Dendritic cell treated with granulocyte-macrophage colony-stimulating factor and Interleukin-4, amounts not matched to agents 40 ng/mL and 50 ng/mL, for 4 days (primary cell): ENCODE measurements at regions not wholly inside any gene's neighbourhood (a gene's known extent, or its start where the extent isn't known, plus 50 kb on each side); places are given as distances from the start of the nearest gene placed in this dataset.
"Not testable (repeated sequence)": the region's sequence is repeated elsewhere in the genome, so short reads cannot be mapped to it uniquely, and the experiment has no call there.

Source experiments
- H3K27ac Mint-ChIP-seq: one replicate; pipeline ENCODE4 v1.8.0; 2022; ENCODE audit warnings: mild to moderate bottlenecking, mixed read lengths
- H3K27me3 Mint-ChIP-seq: one replicate; pipeline ENCODE4 v1.8.0; 2022; ENCODE audit warnings: mild to moderate bottlenecking, mixed read lengths
- H3K36me3 Mint-ChIP-seq: one replicate; pipeline ENCODE4 v1.8.0; 2022; ENCODE audit warnings: low read depth, mixed read lengths
- H3K4me1 Mint-ChIP-seq: one replicate; pipeline ENCODE4 v1.8.0; 2022; ENCODE audit warnings: low read depth, mixed read lengths
- H3K4me3 Mint-ChIP-seq: one replicate; pipeline ENCODE4 v1.8.0; 2022; ENCODE audit warnings: mild to moderate bottlenecking, moderate library complexity, mixed read lengths
- H3K9me3 Mint-ChIP-seq: one replicate; pipeline ENCODE4 v1.8.0; 2022; ENCODE audit warnings: mixed read lengths
- intact Hi-C: fragments of 100-400 bp; cut with micrococcal nuclease; formaldehyde crosslinking; loops from one replicate; pipeline ENCODE4 v1.15.0; 2022

DNA sequence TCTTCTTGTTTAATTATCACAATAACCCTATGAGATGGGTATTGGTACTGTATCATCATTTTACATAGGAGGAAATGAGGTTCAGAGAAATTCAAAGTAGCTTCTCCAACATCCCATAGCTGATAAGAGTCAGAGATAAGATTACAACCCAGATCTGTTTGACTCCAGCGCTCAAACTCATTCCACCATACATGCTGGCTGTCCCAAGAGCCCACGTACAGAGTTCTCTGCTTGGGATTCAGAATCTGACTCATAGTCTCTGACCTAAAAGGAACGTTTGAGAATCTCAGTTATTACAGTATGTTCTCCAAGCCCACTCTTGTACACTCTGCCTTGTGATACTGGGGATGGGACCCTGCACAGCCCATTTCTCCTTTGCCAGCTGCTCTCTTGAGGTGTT lies 90.2 kb downstream of the TMEM215 start:
- Mint-ChIP-seq H3K27me3 (peaks cover 52% of the 10 kb centered on the region), H3K4me1 (no peaks in the 10 kb centered on the region), H3K4me3 (no peak overlapping the region), H3K9me3 (no peaks in the 10 kb centered on the region), H3K36me3 (no peaks in the 10 kb centered on the region), H3K27ac (no peak overlapping the region)
- intact Hi-C loops, result no loop called here

GRCh38 chr9:32875242-32875641 lies 91.9 kb downstream of the TMEM215 start:
- H3K27me3 Mint-ChIP-seq, result peaks cover 50% of the 10 kb centered on the region
- no peaks in the 10 kb centered on the region for H3K9me3 Mint-ChIP-seq
- intact Hi-C loops, result no loop called here

GRCh38 chr9:32875748-32876147 lies 92.4 kb downstream of the TMEM215 start:
- Mint-ChIP-seq H3K36me3 (no peaks in the 10 kb centered on the region), H3K9me3 (no peaks in the 10 kb centered on the region), H3K27me3 (peaks cover 50% of the 10 kb centered on the region), H3K27ac (no peak overlapping the region), H3K4me1 (no peaks in the 10 kb centered on the region), H3K4me3 (no peak overlapping the region)
- intact Hi-C loops, result no loop called here

More at GRCh38 chr9:32875242-32875641, 91.9 kb downstream of the TMEM215 start:
- no peaks in the 10 kb centered on the region for H3K36me3 Mint-ChIP-seq
- no peak overlapping the region for H3K27ac Mint-ChIP-seq
- H3K4me3 Mint-ChIP-seq, result no peak overlapping the region
- no peaks in the 10 kb centered on the region for H3K4me1 Mint-ChIP-seq

DNA sequence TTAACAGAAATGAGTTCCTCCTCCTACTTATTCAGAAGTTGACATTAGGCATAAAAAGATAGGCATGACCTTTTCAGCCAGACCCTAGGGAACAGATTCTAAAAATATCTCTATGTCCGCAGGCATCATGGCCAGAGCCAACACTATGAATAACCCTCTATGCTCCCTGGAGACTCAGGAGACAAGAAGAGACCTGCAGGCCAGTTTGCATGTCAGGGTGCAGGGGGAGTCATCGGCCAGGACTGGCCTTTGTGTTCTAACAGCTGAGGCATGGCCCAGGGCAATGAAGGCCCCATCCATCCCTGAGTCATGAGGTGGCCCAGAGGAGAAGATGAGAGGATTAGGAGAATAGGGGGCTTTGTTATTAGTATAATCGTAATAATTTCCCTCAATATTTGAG lies 93.8 kb downstream of the TMEM215 start:
- peaks cover 55% of the 10 kb centered on the region for H3K27me3 Mint-ChIP-seq
- no peak overlapping the region for H3K27ac Mint-ChIP-seq
- no peak overlapping the region for H3K4me3 Mint-ChIP-seq
- H3K9me3 Mint-ChIP-seq, result no peaks in the 10 kb centered on the region
- H3K4me1 Mint-ChIP-seq, result no peaks in the 10 kb centered on the region
- H3K36me3 Mint-ChIP-seq, result no peaks in the 10 kb centered on the region
- intact Hi-C loops, result no loop called here

DNA sequence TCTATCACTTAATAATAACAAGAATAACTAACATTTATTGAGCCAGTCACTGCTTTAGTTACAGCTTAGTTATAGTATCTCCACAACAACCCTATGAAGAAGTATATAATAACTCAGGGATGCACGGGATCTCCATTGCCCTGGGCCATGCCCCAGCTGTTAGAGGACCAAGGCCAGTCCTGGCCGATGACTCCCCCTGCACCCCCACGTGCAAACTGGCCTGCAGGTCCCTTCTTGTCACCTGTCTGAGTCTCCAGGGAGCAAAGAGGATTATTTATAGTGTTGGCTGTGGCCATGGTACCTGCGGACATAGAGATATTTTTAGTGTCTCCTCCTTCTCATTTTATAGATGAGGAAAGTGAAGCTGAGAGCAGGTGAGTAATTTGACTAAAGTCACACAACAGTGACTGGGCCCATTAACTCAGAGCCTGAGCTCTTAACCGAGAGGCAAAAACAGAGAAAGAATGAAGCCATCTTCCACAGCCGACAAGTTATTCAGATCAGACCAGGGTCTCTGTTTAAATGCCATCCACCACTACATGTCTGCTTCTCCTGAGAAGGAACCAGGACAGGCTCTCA lies 94.4 kb downstream of the TMEM215 start:
- Mint-ChIP-seq H3K4me3 (no peak overlapping the region), H3K9me3 (no peaks in the 10 kb centered on the region), H3K4me1 (no peaks in the 10 kb centered on the region), H3K27ac (no peak overlapping the region), H3K36me3 (no peaks in the 10 kb centered on the region), H3K27me3 (peaks cover 52% of the 10 kb centered on the region)
- intact Hi-C loops, result no loop called here

GRCh38 chr9:32879335-32879734 lies 96.0 kb downstream of the TMEM215 start:
- intact Hi-C loops, result no loop called here
- no peaks in the 10 kb centered on the region for H3K36me3 Mint-ChIP-seq
- H3K9me3 Mint-ChIP-seq, result no peaks in the 10 kb centered on the region
- H3K4me3 Mint-ChIP-seq, result no peak overlapping the region
- peaks cover 47% of the 10 kb centered on the region for H3K27me3 Mint-ChIP-seq
- no peak overlapping the region for H3K27ac Mint-ChIP-seq
- H3K4me1 Mint-ChIP-seq, result no peaks in the 10 kb centered on the region

GRCh38 chr9:32881948-32882347 lies 98.6 kb downstream of the TMEM215 start:
- Mint-ChIP-seq H3K36me3 (no peaks in the 10 kb centered on the region), H3K27me3 (peaks cover 52% of the 10 kb centered on the region), H3K27ac (no peak overlapping the region), H3K9me3 (no peaks in the 10 kb centered on the region), H3K4me3 (no peak overlapping the region), H3K4me1 (no peaks in the 10 kb centered on the region)
- intact Hi-C loops, result no loop called here

DNA sequence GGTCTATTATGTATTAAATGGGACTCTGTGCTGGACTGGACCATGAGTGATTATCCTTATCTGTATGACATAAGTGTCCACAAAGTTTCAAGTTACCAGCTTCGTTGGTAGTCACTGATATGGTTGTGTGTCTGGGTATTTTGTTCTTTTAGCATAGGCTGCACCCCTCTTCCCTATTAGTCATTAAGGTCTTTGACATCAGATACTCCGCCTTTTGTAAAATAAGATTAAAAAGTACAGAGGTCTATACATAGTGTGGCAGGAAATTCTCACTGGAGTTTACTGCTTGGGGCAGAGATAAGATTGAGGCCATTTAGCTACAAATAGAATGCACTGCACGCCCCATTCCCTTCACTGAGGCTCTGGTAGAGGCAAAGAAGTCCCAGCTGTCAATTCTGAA lies 99.4 kb downstream of the TMEM215 start:
- no peaks in the 10 kb centered on the region for H3K4me1 Mint-ChIP-seq
- peaks cover 57% of the 10 kb centered on the region for H3K27me3 Mint-ChIP-seq
- intact Hi-C loops, result no loop called here
- no peak overlapping the region for H3K27ac Mint-ChIP-seq
- no peak overlapping the region for H3K4me3 Mint-ChIP-seq
- H3K36me3 Mint-ChIP-seq, result no peaks in the 10 kb centered on the region
- no peaks in the 10 kb centered on the region for H3K9me3 Mint-ChIP-seq

GRCh38 chr9:32884482-32884881 lies 101.1 kb downstream of the TMEM215 start:
- no peaks in the 10 kb centered on the region for H3K36me3 Mint-ChIP-seq
- no peak overlapping the region for H3K4me3 Mint-ChIP-seq
- intact Hi-C loops, result no loop called here
- no peak overlapping the region for H3K27ac Mint-ChIP-seq
- H3K9me3 Mint-ChIP-seq, result no peaks in the 10 kb centered on the region
- H3K27me3 Mint-ChIP-seq, result peaks cover 59% of the 10 kb centered on the region
- no peaks in the 10 kb centered on the region for H3K4me1 Mint-ChIP-seq

GRCh38 chr9:32886021-32886420 lies 102.7 kb downstream of the TMEM215 start:
- H3K4me3 Mint-ChIP-seq, result no peak overlapping the region
- no peak overlapping the region for H3K27ac Mint-ChIP-seq
- no peaks in the 10 kb centered on the region for H3K9me3 Mint-ChIP-seq
- H3K27me3 Mint-ChIP-seq, result peaks cover 64% of the 10 kb centered on the region
- no peaks in the 10 kb centered on the region for H3K36me3 Mint-ChIP-seq
- intact Hi-C loops, result no loop called here
- no peaks in the 10 kb centered on the region for H3K4me1 Mint-ChIP-seq

DNA sequence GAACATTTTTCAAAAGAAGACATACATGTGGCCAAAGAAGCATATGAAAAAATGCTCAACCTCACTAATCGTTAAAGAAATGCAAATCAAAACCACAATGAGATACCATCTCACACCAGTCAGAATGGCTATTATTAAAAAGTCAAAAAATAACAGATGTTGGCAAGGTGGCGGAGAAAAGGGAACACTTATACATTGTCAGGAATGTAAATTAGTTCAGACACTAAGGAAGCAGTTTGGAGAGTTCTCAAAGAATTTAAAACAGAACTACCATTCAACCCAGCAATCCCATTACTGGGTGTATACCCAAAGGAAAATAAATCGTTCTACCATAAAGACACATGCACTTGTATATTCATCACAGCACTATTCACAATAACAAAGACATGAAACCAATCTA lies 106.9 kb downstream of the APTX start:
- intact Hi-C loops, H3K36me3 Mint-ChIP-seq, H3K4me3 Mint-ChIP-seq, H3K9me3 Mint-ChIP-seq, H3K4me1 Mint-ChIP-seq, H3K27ac Mint-ChIP-seq: not testable (repeated sequence)
- peaks cover 62% of the 10 kb centered on the region for H3K27me3 Mint-ChIP-seq

GRCh38 chr9:32899181-32899580 lies 102.2 kb downstream of the APTX start:
- Mint-ChIP-seq H3K36me3 (no peaks in the 10 kb centered on the region), H3K27ac (no peak overlapping the region), H3K4me3 (no peak overlapping the region), H3K9me3 (no peaks in the 10 kb centered on the region), H3K27me3 (peaks cover 69% of the 10 kb centered on the region), H3K4me1 (peaks cover 10% of the 10 kb centered on the region)
- intact Hi-C loops, result no loop called here

DNA sequence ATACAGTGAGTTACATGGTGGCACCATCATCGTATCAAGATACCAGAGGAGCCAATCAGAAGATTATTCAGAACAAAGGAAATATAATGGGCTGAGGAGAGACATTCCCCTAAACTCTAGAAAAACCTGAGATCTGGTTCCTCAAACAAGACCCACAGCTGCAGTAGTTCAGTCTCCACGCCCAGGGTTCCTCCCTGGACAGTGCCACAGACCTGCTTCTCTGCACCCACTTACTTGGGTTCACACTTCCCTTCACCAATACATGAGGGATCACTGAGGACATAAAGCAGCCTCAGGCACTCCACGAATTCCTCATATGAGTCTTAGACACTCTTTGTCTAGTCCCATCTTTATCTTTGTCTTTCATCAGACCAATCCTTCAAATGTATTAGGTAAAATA lies 101.7 kb downstream of the APTX start:
- Mint-ChIP-seq H3K27ac (no peak overlapping the region), H3K27me3 (peaks cover 69% of the 10 kb centered on the region), H3K9me3 (no peaks in the 10 kb centered on the region), H3K36me3 (no peaks in the 10 kb centered on the region), H3K4me3 (no peak overlapping the region), H3K4me1 (peaks cover 10% of the 10 kb centered on the region)
- intact Hi-C loops, result no loop called here

GRCh38 chr9:32906213-32906612 lies 95.2 kb downstream of the APTX start:
- no peak overlapping the region for H3K27ac Mint-ChIP-seq

DNA sequence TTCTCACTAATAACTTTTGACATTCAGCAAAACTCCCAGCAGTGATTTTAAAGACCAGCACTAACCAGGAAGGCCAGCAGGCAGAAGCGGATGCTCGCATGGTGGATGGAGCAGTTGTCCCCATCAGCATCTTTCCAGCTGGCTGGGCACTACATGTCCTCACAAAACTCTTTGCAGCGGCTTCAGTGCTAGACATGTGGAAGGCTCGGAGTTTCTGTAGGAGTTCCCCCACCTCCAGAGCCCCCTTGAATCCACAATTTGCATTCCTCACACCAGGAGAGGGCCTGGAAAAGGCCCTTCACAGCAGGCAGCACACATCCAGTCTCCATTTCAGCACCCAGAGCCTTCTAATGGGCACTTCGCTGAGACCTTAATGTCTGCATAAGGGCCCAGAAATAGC lies 85.6 kb downstream of the APTX start:
- Mint-ChIP-seq H3K27me3 (peaks cover 54% of the 10 kb centered on the region), H3K4me3 (no peak overlapping the region), H3K9me3 (no peaks in the 10 kb centered on the region), H3K36me3 (no peaks in the 10 kb centered on the region), H3K27ac (no peak overlapping the region), H3K4me1 (no peaks in the 10 kb centered on the region)
- intact Hi-C loops, result no loop called here

More at GRCh38 chr9:32906213-32906612, 95.2 kb downstream of the APTX start:
- no peaks in the 10 kb centered on the region for H3K36me3 Mint-ChIP-seq
- intact Hi-C loops, result no loop called here
- H3K4me3 Mint-ChIP-seq, result no peak overlapping the region
- H3K27me3 Mint-ChIP-seq, result peaks cover 87% of the 10 kb centered on the region
- H3K4me1 Mint-ChIP-seq, result peaks cover 15% of the 10 kb centered on the region
- no peaks in the 10 kb centered on the region for H3K9me3 Mint-ChIP-seq
